Uterus (tissue), 2 donors: ENCODE measurements at regions not wholly inside any gene's neighbourhood (a gene's known extent, or its start where the extent isn't known, plus 50 kb on each side); places are given as distances from the start of the nearest gene placed in this dataset.

Experiments
- POLR2A ChIP-seq, 2 donors: fragments of 450-650 bp; IDR thresholded peaks; one replicate each; pipeline ENCODE4 v1.6.1; 2016; ENCODE audit warnings: antibody characterized with exemption in 2 of 2, mild to moderate bottlenecking in 1 of 2, moderate library complexity in 1 of 2
- TF ChIP-seq, protein P1 (sequence below), 4 experiments: fragments of 200-600 bp in 2 of 4; fragments of 450-650 bp in 2 of 4; sonication (generic) in 2 of 4; IDR thresholded peaks; one replicate each; pipeline ENCODE4 v1.5.1; 2016 to 2019; ENCODE audit warnings: antibody characterized with exemption in 4 of 4, mild to moderate bottlenecking in 2 of 4, moderate library complexity in 1 of 4

DNA sequence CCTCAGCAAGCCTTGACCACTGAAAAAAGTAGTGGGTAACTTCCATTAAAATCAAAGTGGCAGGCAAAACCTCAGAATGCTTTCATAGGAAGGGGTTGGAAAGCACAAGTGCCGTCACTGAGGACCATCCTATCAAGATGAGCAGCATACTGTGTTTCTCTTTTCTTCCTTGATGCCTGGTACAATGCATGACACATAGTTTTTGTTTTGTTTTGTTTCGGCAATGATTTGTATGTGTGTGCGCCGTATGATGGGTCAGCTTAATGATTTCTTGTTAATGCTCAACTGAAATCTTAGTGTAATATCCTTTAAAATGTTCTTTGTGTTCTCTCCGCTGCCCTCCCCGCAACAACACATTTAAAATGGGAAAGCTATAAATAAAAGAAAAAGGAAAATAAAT, 476.4 kb upstream of the KCNMB2 start:
- TF ChIP-seq, protein P1, sequence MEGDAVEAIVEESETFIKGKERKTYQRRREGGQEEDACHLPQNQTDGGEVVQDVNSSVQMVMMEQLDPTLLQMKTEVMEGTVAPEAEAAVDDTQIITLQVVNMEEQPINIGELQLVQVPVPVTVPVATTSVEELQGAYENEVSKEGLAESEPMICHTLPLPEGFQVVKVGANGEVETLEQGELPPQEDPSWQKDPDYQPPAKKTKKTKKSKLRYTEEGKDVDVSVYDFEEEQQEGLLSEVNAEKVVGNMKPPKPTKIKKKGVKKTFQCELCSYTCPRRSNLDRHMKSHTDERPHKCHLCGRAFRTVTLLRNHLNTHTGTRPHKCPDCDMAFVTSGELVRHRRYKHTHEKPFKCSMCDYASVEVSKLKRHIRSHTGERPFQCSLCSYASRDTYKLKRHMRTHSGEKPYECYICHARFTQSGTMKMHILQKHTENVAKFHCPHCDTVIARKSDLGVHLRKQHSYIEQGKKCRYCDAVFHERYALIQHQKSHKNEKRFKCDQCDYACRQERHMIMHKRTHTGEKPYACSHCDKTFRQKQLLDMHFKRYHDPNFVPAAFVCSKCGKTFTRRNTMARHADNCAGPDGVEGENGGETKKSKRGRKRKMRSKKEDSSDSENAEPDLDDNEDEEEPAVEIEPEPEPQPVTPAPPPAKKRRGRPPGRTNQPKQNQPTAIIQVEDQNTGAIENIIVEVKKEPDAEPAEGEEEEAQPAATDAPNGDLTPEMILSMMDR (IDR thresholded peaks at IDR 0.05): no peak
- TF ChIP-seq POLR2A (IDR thresholded peaks at IDR 0.05): no peak
